ENCODE measurements at regions not wholly inside any gene's neighbourhood (a gene's known extent, or its start where the extent isn't known, plus 50 kb on each side); places are given as distances from the start of the nearest gene placed in this dataset.

DNA sequence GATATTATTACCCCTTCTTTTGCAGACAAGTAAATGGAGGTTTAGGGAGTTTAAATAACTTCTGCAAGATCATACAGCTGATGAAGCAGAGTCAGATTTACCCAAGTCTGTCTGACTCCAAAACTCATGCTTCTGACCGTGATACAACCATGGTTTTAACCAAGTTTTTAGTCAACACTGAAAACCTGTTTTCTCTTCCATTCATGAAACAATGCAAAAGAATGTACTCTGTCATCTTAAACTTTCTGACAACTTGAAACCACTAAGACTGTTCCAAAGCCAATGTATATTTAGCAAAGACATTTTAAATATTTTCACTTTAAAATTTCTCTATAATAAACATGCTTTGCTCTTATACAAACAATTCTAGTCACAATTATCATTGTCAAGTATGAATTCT, 77.0 kb upstream of the RBMS3 start:
- no peaks in the 10 kb centered on the region for H3K79me2 ChIP-seq (ENCODE audit: low read length)
- H3K27ac ChIP-seq (ENCODE audit: low read length), result no peak overlapping the region
- no peaks in the 10 kb centered on the region for H3K9me3 ChIP-seq (ENCODE audit: low read length)
- H3K4me1 ChIP-seq (ENCODE audit: insufficient read depth, low read length), result peaks cover 24% of the 10 kb centered on the region
- no TSS peak for BruUV-seq (replicated peaks)
- H3K27me3 ChIP-seq (ENCODE audit: low read length), result no peaks in the 10 kb centered on the region
- H3K4me2 ChIP-seq (ENCODE audit: low read length), result no peak overlapping the region
- DNase-seq (peak; percentile 29), ATAC-seq (no peak)
- ChIA-PET POLR2A (ENCODE audit: unreplicated experiment) (no interaction called here), CTCF (no interaction called here)
- H4K20me1 ChIP-seq (ENCODE audit: low read length), result no peaks in the 10 kb centered on the region
- no peaks in the 10 kb centered on the region for H3K36me3 ChIP-seq (ENCODE audit: low read depth, low read length)
- no peak overlapping the region for H2AFZ ChIP-seq (ENCODE audit: low read length)
- TF ChIP-seq, protein P1, sequence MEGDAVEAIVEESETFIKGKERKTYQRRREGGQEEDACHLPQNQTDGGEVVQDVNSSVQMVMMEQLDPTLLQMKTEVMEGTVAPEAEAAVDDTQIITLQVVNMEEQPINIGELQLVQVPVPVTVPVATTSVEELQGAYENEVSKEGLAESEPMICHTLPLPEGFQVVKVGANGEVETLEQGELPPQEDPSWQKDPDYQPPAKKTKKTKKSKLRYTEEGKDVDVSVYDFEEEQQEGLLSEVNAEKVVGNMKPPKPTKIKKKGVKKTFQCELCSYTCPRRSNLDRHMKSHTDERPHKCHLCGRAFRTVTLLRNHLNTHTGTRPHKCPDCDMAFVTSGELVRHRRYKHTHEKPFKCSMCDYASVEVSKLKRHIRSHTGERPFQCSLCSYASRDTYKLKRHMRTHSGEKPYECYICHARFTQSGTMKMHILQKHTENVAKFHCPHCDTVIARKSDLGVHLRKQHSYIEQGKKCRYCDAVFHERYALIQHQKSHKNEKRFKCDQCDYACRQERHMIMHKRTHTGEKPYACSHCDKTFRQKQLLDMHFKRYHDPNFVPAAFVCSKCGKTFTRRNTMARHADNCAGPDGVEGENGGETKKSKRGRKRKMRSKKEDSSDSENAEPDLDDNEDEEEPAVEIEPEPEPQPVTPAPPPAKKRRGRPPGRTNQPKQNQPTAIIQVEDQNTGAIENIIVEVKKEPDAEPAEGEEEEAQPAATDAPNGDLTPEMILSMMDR (conservative IDR thresholded peaks at IDR 0.05; ENCODE audit: low read depth, low read length), result no peak
- TF ChIP-seq EZH2phosphoT487 (IDR thresholded peaks at IDR 0.05; ENCODE audit: borderline replicate concordance, low read length) (no peak), EZH2 (IDR thresholded peaks at IDR 0.05; ENCODE audit: low read length, unreplicated experiment) (no peak)
- no peak overlapping the region for H3K4me3 ChIP-seq (ENCODE audit: low read length)
- H3K9me2 ChIP-seq (replicated peaks; ENCODE audit: low read length), result no peaks in the 10 kb centered on the region
- intact Hi-C loops (cut with micrococcal nuclease), result loop anchor here (5.0 kb wide), 3 partner anchors 78 to 408 kb away; partner anchors contain the start of gene RBMS3
- no peak overlapping the region for H3K9ac ChIP-seq (ENCODE audit: low read length)
- peaks cover 5% of the 10 kb centered on the region for H3F3A ChIP-seq (ENCODE audit: low read length, unreplicated experiment)

DNA sequence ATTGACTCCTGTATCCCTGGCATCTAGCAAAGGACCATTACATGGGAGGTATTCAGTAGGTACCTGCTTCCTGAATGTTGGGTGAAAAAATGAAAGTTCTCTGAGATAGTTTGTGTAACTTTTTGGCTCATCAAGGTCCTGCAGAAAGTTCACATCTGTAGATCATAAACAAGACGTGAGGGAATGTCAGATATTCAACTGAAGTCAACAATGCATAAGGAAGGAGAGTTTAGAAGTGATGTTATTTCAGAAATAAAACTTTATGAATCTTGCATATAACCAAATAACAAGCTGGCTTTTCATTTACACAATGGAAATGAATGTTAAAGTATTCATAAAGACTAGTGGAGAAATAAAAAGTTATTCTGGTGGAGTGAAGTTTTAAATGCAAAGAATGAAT, 73.4 kb upstream of the RBMS3 start:
- Histone ChIP-seq H3K9ac (ENCODE audit: low read length) (no peak overlapping the region), H4K20me1 (ENCODE audit: low read length) (no peaks in the 10 kb centered on the region), H2AFZ (ENCODE audit: low read length) (no peak overlapping the region), H3F3A (ENCODE audit: low read length, unreplicated experiment) (peaks cover 4% of the 10 kb centered on the region), H3K4me3 (ENCODE audit: low read length) (no peak overlapping the region), H3K36me3 (ENCODE audit: low read depth, low read length) (no peaks in the 10 kb centered on the region), H3K27ac (ENCODE audit: low read length) (no peak overlapping the region), H3K9me2 (replicated peaks; ENCODE audit: low read length) (no peaks in the 10 kb centered on the region), H3K9me3 (ENCODE audit: low read length) (no peaks in the 10 kb centered on the region), H3K79me2 (ENCODE audit: low read length) (no peaks in the 10 kb centered on the region), H3K27me3 (ENCODE audit: low read length) (no peaks in the 10 kb centered on the region), H3K4me2 (ENCODE audit: low read length) (no peak overlapping the region), H3K4me1 (ENCODE audit: insufficient read depth, low read length) (peaks cover 14% of the 10 kb centered on the region)
- CTCF ChIA-PET, result no interaction called here
- DNase-seq (no peak), ATAC-seq (no peak)
- POLR2A ChIA-PET (ENCODE audit: unreplicated experiment), result no interaction called here
- intact Hi-C loops (cut with micrococcal nuclease), result loop anchor here (1.0 kb wide), 1 partner anchor 12 kb away; no protein-coding TSS in a partner anchor
- TF ChIP-seq, protein P1 (conservative IDR thresholded peaks at IDR 0.05; ENCODE audit: low read depth, low read length), result no peak
- no peak for TF ChIP-seq EZH2 (IDR thresholded peaks at IDR 0.05; ENCODE audit: low read length, unreplicated experiment)
- TF ChIP-seq EZH2phosphoT487 (IDR thresholded peaks at IDR 0.05; ENCODE audit: borderline replicate concordance, low read length), result no peak
- BruUV-seq (replicated peaks), result no TSS peak

DNA sequence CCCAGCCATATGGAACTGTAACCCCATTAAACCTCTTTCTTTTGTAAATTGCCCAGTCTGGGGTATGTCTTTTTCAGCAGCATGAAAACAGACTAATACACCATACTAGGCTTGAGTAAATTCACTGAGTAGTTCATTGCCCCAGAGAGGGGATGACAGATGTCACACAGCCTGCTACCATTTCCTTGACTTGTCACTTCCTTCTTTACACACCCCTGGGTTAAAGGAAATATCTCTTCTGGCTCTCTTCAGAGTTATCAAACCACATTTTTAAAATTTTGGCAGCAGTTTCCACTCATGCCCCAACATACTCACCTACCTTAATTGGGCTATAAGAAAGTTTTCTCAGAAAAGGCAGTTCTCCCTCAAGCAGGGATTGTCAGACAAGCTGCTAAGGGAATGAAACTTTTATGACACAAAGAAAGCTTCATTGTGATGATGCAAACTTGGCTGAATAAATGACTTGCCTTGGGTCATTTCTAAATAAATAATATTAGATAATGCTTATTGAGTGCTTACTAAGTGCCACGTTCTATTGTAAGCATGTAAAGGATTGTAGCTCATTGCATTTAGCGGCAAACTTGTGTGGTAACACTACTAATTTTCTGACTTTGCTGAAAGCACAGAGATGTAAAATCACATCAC, 68.0 kb upstream of the RBMS3 start:
- Histone ChIP-seq H4K20me1 (ENCODE audit: low read length) (no peaks in the 10 kb centered on the region), H3K4me2 (ENCODE audit: low read length) (no peak overlapping the region), H3K4me1 (ENCODE audit: insufficient read depth, low read length) (peaks cover 12% of the 10 kb centered on the region), H3K9me2 (replicated peaks; ENCODE audit: low read length) (no peaks in the 10 kb centered on the region), H3K4me3 (ENCODE audit: low read length) (no peak overlapping the region), H3K27me3 (ENCODE audit: low read length) (no peaks in the 10 kb centered on the region), H3K27ac (ENCODE audit: low read length) (no peak overlapping the region), H3K79me2 (ENCODE audit: low read length) (no peaks in the 10 kb centered on the region), H2AFZ (ENCODE audit: low read length) (no peak overlapping the region), H3F3A (ENCODE audit: low read length, unreplicated experiment) (no peaks in the 10 kb centered on the region), H3K36me3 (ENCODE audit: low read depth, low read length) (no peaks in the 10 kb centered on the region), H3K9me3 (ENCODE audit: low read length) (no peaks in the 10 kb centered on the region), H3K9ac (ENCODE audit: low read length) (no peak overlapping the region)
- ATAC-seq, result no peak; the same call in 1 of the 2 replicates
- POLR2A ChIA-PET (ENCODE audit: unreplicated experiment), result no interaction called here
- CTCF ChIA-PET, result no interaction called here
- intact Hi-C loops (cut with micrococcal nuclease), result no loop called here
- no TSS peak for BruUV-seq (replicated peaks)
- DNase-seq, result peak; percentile 43
- TF ChIP-seq EZH2 (IDR thresholded peaks at IDR 0.05; ENCODE audit: low read length, unreplicated experiment), result no peak
- no peak for TF ChIP-seq EZH2phosphoT487 (IDR thresholded peaks at IDR 0.05; ENCODE audit: borderline replicate concordance, low read length)
- TF ChIP-seq, protein P1 (conservative IDR thresholded peaks at IDR 0.05; ENCODE audit: low read depth, low read length), result no peak
